ENCODE measurements at regions not wholly inside any gene's neighbourhood (a gene's known extent, or its start where the extent isn't known, plus 50 kb on each side); places are given as distances from the start of the nearest gene placed in this dataset.

DNA sequence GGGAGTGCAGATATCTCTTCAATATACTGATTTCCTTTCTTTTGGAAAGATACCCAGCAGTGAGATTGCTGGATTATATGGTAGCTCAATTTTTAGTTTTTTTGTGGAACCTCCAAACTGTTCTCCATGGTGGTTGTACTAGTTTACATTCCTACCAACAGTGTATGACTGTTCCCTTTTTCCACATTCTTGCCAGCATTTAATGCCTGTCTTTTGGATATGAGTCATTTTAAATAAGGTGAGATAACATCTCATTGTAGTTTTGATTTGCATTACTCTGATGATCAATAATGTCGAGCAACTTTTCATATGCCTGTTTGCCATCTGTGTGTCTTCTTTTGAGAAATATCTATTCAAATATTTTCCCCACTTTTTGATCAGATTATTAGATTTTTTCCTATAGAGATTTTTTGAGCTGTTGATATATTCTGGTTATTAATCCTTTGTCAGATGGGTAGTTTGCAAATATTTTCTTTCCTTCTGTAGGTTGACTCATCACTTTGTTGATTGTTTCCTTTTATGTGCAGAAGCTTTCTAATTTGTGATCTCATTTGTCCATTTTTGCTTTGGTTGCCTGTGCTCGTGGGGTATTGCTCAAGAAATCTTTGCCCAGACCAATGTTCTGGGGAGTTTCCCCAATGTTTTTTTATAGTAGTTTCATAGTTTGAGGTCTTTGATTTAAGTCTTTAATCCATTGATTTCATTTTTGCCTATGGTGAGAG lies 552.7 kb downstream of the ZNF674 start:
- ChIA-PET POLR2A (no interaction called here), CTCF (ENCODE audit: low intra/inter-chr PET ratio) (no interaction called here)
- no peak overlapping the region for H3K27ac ChIP-seq (ENCODE audit: extremely low read depth, low read depth, low read length)
- FAIRE-seq (no peak), DNase-seq (ENCODE audit: extremely low read depth in 1 of 4, low spot score in 3 of 4) (no peak), ATAC-seq (no peak)
- no peaks in the 10 kb centered on the region for H3K27me3 ChIP-seq (ENCODE audit: control insufficient read depth in 2 of 2, insufficient read depth in 2 of 2, low read length in 2 of 2)
- no peak overlapping the region for H3K9ac ChIP-seq (ENCODE audit: insufficient read depth in 1 of 2, low read depth in 2 of 2, low read length in 2 of 2)
- no peaks in the 10 kb centered on the region for H3K4me1 ChIP-seq (replicated peaks in 1 of 2; ENCODE audit: control insufficient read depth in 2 of 2, insufficient read depth in 2 of 2, low read length in 2 of 2)
- BruUV-seq (replicated peaks) = no TSS peak
- intact Hi-C loops (cut with micrococcal nuclease) = no loop called here
- no peaks in the 10 kb centered on the region for H3K79me2 ChIP-seq (ENCODE audit: control insufficient read depth, insufficient read depth, low read length)
- in situ Hi-C loops (cut with MboI) = no loop called here
- H4K20me1 ChIP-seq (replicated peaks; ENCODE audit: control insufficient read depth, insufficient read depth, low read length) = no peaks in the 10 kb centered on the region
- H3K4me3 ChIP-seq = no peak overlapping the region
- no peak overlapping the region for H3K4me2 ChIP-seq (ENCODE audit: insufficient read depth, low read length)
- no peak for TF ChIP-seq SIX5 (IDR thresholded peaks at IDR 0.05; ENCODE audit: borderline replicate concordance in 1 of 2, insufficient read depth in 1 of 2, low read depth in 1 of 2, low read length in 2 of 2)
- TF ChIP-seq, protein P1, sequence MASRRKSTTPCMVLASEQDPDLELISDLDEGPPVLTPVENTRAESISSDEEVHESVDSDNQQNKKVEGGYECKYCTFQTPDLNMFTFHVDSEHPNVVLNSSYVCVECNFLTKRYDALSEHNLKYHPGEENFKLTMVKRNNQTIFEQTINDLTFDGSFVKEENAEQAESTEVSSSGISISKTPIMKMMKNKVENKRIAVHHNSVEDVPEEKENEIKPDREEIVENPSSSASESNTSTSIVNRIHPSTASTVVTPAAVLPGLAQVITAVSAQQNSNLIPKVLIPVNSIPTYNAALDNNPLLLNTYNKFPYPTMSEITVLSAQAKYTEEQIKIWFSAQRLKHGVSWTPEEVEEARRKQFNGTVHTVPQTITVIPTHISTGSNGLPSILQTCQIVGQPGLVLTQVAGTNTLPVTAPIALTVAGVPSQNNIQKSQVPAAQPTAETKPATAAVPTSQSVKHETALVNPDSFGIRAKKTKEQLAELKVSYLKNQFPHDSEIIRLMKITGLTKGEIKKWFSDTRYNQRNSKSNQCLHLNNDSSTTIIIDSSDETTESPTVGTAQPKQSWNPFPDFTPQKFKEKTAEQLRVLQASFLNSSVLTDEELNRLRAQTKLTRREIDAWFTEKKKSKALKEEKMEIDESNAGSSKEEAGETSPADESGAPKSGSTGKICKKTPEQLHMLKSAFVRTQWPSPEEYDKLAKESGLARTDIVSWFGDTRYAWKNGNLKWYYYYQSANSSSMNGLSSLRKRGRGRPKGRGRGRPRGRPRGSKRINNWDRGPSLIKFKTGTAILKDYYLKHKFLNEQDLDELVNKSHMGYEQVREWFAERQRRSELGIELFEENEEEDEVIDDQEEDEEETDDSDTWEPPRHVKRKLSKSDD (conservative IDR thresholded peaks at IDR 0.05; ENCODE audit: low read length) = no peak
- no peak for TF ChIP-seq ZEB2 (IDR thresholded peaks at IDR 0.05)
- no peak for TF ChIP-seq PURB (CRISPR knock-in tag; IDR thresholded peaks at IDR 0.05; ENCODE audit: low read depth)
- no peak for TF ChIP-seq ZNF551 (CRISPR knock-in tag; IDR thresholded peaks at IDR 0.05)
- TF ChIP-seq SMARCB1 (IDR thresholded peaks at IDR 0.05; ENCODE audit: insufficient read length, low read depth) = no peak
- no peak for TF ChIP-seq MLLT1 (IDR thresholded peaks at IDR 0.05)
- no peak for TF ChIP-seq CC2D1A (IDR thresholded peaks at IDR 0.05)
- TF ChIP-seq, protein P2, sequence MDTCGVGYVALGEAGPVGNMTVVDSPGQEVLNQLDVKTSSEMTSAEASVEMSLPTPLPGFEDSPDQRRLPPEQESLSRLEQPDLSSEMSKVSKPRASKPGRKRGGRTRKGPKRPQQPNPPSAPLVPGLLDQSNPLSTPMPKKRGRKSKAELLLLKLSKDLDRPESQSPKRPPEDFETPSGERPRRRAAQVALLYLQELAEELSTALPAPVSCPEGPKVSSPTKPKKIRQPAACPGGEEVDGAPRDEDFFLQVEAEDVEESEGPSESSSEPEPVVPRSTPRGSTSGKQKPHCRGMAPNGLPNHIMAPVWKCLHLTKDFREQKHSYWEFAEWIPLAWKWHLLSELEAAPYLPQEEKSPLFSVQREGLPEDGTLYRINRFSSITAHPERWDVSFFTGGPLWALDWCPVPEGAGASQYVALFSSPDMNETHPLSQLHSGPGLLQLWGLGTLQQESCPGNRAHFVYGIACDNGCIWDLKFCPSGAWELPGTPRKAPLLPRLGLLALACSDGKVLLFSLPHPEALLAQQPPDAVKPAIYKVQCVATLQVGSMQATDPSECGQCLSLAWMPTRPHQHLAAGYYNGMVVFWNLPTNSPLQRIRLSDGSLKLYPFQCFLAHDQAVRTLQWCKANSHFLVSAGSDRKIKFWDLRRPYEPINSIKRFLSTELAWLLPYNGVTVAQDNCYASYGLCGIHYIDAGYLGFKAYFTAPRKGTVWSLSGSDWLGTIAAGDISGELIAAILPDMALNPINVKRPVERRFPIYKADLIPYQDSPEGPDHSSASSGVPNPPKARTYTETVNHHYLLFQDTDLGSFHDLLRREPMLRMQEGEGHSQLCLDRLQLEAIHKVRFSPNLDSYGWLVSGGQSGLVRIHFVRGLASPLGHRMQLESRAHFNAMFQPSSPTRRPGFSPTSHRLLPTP (IDR thresholded peaks at IDR 0.05; ENCODE audit: borderline replicate concordance, extremely low read depth, insufficient read length) = no peak
- no peak for TF ChIP-seq RNF2 (IDR thresholded peaks at IDR 0.05)
- H3K36me3 ChIP-seq (ENCODE audit: control insufficient read depth, insufficient read depth, low read length) = no peaks in the 10 kb centered on the region
- 0% methylated on average over 2 of the region's 2 CpGs for WGBS (ENCODE audit: insufficient coverage, low coverage, missing lambda C conversion rate)
- no peaks in the 10 kb centered on the region for H3K9me1 ChIP-seq (ENCODE audit: control insufficient read depth, insufficient read depth, low read length)
- H3K9me3 ChIP-seq (replicated peaks; ENCODE audit: control insufficient read depth, insufficient read depth, low read depth, low read length) = no peaks in the 10 kb centered on the region
- no peak overlapping the region for H2AFZ ChIP-seq (ENCODE audit: low read depth, low read length)
